ENCODE measurements at regions not wholly inside any gene's neighbourhood (a gene's known extent, or its start where the extent isn't known, plus 50 kb on each side); places are given as distances from the start of the nearest gene placed in this dataset.
"Not testable (repeated sequence)": the region's sequence is repeated elsewhere in the genome, so short reads cannot be mapped to it uniquely, and the experiment has no call there.

GRCh38 chr13:40043764-40044163 lies 388.3 kb downstream of the COG6 start:
- no peak for DNase-seq (ENCODE audit: low spot score)

GRCh38 chr13:40047322-40047771 lies 391.9 kb downstream of the COG6 start:
- no peak for DNase-seq (ENCODE audit: low spot score)

- DNase-seq (ENCODE audit: low spot score): no peak
These were observed 393.1 kb downstream of the COG6 start for GRCh38 chr13:40048551-40048950.

GRCh38 chr13:40052954-40053353 lies 397.5 kb downstream of the COG6 start:
- DNase-seq (ENCODE audit: low spot score): no peak

GRCh38 chr13:40053401-40053800 lies 397.9 kb downstream of the COG6 start:
- DNase-seq (ENCODE audit: low spot score): no peak

GRCh38 chr13:40054422-40054821 lies 399.0 kb downstream of the COG6 start:
- not testable (repeated sequence) for DNase-seq (ENCODE audit: low spot score)

GRCh38 chr13:40056898-40057619 lies 401.6 kb downstream of the COG6 start:
- DNase-seq (ENCODE audit: low spot score): no peak

- no peak for DNase-seq (ENCODE audit: low spot score)
These were observed 403.3 kb downstream of the COG6 start for GRCh38 chr13:40058757-40059236.

- no peak for DNase-seq (ENCODE audit: low spot score)
These were observed 404.2 kb downstream of the COG6 start for GRCh38 chr13:40059540-40060232.

GRCh38 chr13:40060296-40061007 lies 405.0 kb downstream of the COG6 start:
- DNase-seq (ENCODE audit: low spot score): peak; percentile 19

GRCh38 chr13:40061466-40062450 lies 406.3 kb downstream of the COG6 start:
- DNase-seq (ENCODE audit: low spot score): no peak

- DNase-seq (ENCODE audit: low spot score): no peak
These were observed 407.8 kb downstream of the COG6 start for GRCh38 chr13:40063278-40063698.

GRCh38 chr13:40063703-40064102 lies 408.2 kb downstream of the COG6 start:
- no peak for DNase-seq (ENCODE audit: low spot score)

GRCh38 chr13:40064154-40065097 lies 409.0 kb downstream of the COG6 start:
- DNase-seq (ENCODE audit: low spot score): no peak

- peak; percentile 91 for DNase-seq (ENCODE audit: low spot score)
These were observed 413.9 kb downstream of the COG6 start for GRCh38 chr13:40069173-40070044.

GRCh38 chr13:40070357-40070756 lies 414.9 kb downstream of the COG6 start:
- no peak for DNase-seq (ENCODE audit: low spot score)

GRCh38 chr13:40072663-40073120 lies 417.2 kb downstream of the COG6 start:
- DNase-seq (ENCODE audit: low spot score): no peak

GRCh38 chr13:40074338-40074737 lies 418.9 kb downstream of the COG6 start:
- no peak for DNase-seq (ENCODE audit: low spot score)

GRCh38 chr13:40075281-40075680 lies 419.8 kb downstream of the COG6 start:
- no peak for DNase-seq (ENCODE audit: low spot score)
